ENCODE measurements at regions not wholly inside any gene's neighbourhood (a gene's known extent, or its start where the extent isn't known, plus 50 kb on each side); places are given as distances from the start of the nearest gene placed in this dataset.

- H3K9me3 ChIP-seq, result peaks cover 0 to 20% (median 0%) of the 10 kb centered on the region in 3 donors
- TF ChIP-seq CTCF (IDR thresholded peaks at IDR 0.05), result no peak
- no peak overlapping the region for H3K4me3 ChIP-seq
- DNase-seq, result no peak
- no peak overlapping the region for H3K27ac ChIP-seq
- no peaks in the 10 kb centered on the region for H3K4me1 ChIP-seq
- no peaks in the 10 kb centered on the region for H3K27me3 ChIP-seq
- intact Hi-C loops (cut with DNase I; ENCODE audit: low total_unique reads), result no loop called here
- no peaks in the 10 kb centered on the region for H3K36me3 ChIP-seq
These were observed 251.1 kb upstream of the HTR2C start for GRCh38 chrX:114332766-114333165.

GRCh38 chrX:114334473-114334982, 249.4 kb upstream of the HTR2C start:
- TF ChIP-seq CTCF (IDR thresholded peaks at IDR 0.05), result no peak

GRCh38 chrX:114338870-114339269, 245.0 kb upstream of the HTR2C start:
- no peak for TF ChIP-seq CTCF (IDR thresholded peaks at IDR 0.05)
- H3K36me3 ChIP-seq, result no peaks in the 10 kb centered on the region
- no peak overlapping the region for H3K4me3 ChIP-seq
- H3K9me3 ChIP-seq, result peaks cover 0 to 7% (median 0%) of the 10 kb centered on the region in 3 donors
- no peaks in the 10 kb centered on the region for H3K4me1 ChIP-seq
- no peak overlapping the region for H3K27ac ChIP-seq
- intact Hi-C loops (cut with DNase I; ENCODE audit: low total_unique reads), result no loop called here
- H3K27me3 ChIP-seq, result no peaks in the 10 kb centered on the region
- no peak for DNase-seq

More at GRCh38 chrX:114334473-114334982, 249.4 kb upstream of the HTR2C start:
- Histone ChIP-seq H3K4me1 (no peaks in the 10 kb centered on the region), H3K27me3 (no peaks in the 10 kb centered on the region), H3K4me3 (no peak overlapping the region), H3K36me3 (no peaks in the 10 kb centered on the region), H3K9me3 (peaks cover 0 to 20% (median 0%) of the 10 kb centered on the region in 3 donors), H3K27ac (no peak overlapping the region)
- no peak for DNase-seq
- intact Hi-C loops (cut with DNase I; ENCODE audit: low total_unique reads), result no loop called here

GRCh38 chrX:114344756-114345349, 239.0 kb upstream of the HTR2C start:
- Histone ChIP-seq H3K4me3 (no peak overlapping the region), H3K9me3 (no peaks in the 10 kb centered on the region), H3K27ac (no peak overlapping the region), H3K4me1 (no peaks in the 10 kb centered on the region), H3K27me3 (no peaks in the 10 kb centered on the region), H3K36me3 (no peaks in the 10 kb centered on the region)
- TF ChIP-seq CTCF (IDR thresholded peaks at IDR 0.05), result peak; percentile 14 to 28
- no peak for DNase-seq
- intact Hi-C loops (cut with DNase I; ENCODE audit: low total_unique reads), result no loop called here

GRCh38 chrX:114361076-114361725, 222.7 kb upstream of the HTR2C start:
- no peaks in the 10 kb centered on the region for H3K9me3 ChIP-seq
- no peak overlapping the region for H3K4me3 ChIP-seq
- no peaks in the 10 kb centered on the region for H3K27me3 ChIP-seq
- H3K4me1 ChIP-seq, result no peaks in the 10 kb centered on the region
- H3K27ac ChIP-seq, result no peak overlapping the region
- no peak for DNase-seq
- TF ChIP-seq CTCF (IDR thresholded peaks at IDR 0.05), result no peak
- intact Hi-C loops (cut with DNase I; ENCODE audit: low total_unique reads), result no loop called here
- no peaks in the 10 kb centered on the region for H3K36me3 ChIP-seq

All from tibial artery (tissue), 4 donors.